ENCODE measurements at regions not wholly inside any gene's neighbourhood (a gene's known extent, or its start where the extent isn't known, plus 50 kb on each side); places are given as distances from the start of the nearest gene placed in this dataset.
"Not testable (repeated sequence)": the region's sequence is repeated elsewhere in the genome, so short reads cannot be mapped to it uniquely, and the experiment has no call there.

- FAIRE-seq = no peak
These were observed 220.6 kb upstream of the TMEM260 start for GRCh38 chr14:56358851-56359614.

GRCh38 chr14:56365663-56366062 is 213.9 kb upstream of the TMEM260 start:
- FAIRE-seq; H3K27me3 ChIP-seq (ENCODE audit: control insufficient read depth, insufficient read depth, low read length); H3K9me3 ChIP-seq (ENCODE audit: control insufficient read depth in 2 of 3, insufficient read depth in 1 of 3, low read length in 3 of 3); intact Hi-C loops (cut with DNase I); DNase-seq; H3K4me1 ChIP-seq (ENCODE audit: control insufficient read depth in 2 of 3, insufficient read depth in 2 of 3, low read depth in 1 of 3, low read length in 3 of 3); H3K27ac ChIP-seq (ENCODE audit: low read depth in 2 of 2, low read length in 2 of 2); H3K36me3 ChIP-seq (ENCODE audit: control insufficient read depth in 2 of 3, insufficient read depth in 3 of 3, low read length in 3 of 3); H3K4me3 ChIP-seq (ENCODE audit: low read length in 3 of 3); H3K9ac ChIP-seq (ENCODE audit: low read length in 3 of 3): not testable (repeated sequence)

More at GRCh38 chr14:56358851-56359614, 220.6 kb upstream of the TMEM260 start:
- no peak overlapping the region for H3K4me3 ChIP-seq (ENCODE audit: low read length in 3 of 3)
- DNase-seq = peak in 1 of 5 donors; percentile 9
- H3K36me3 ChIP-seq (ENCODE audit: control insufficient read depth in 2 of 3, insufficient read depth in 3 of 3, low read length in 3 of 3) = no peaks in the 10 kb centered on the region
- no peaks in the 10 kb centered on the region for H3K27me3 ChIP-seq (ENCODE audit: control insufficient read depth, insufficient read depth, low read length)
- H3K9me3 ChIP-seq (ENCODE audit: control insufficient read depth in 2 of 3, insufficient read depth in 1 of 3, low read length in 3 of 3) = no peaks in the 10 kb centered on the region
- intact Hi-C loops (cut with DNase I) = no loop called here
- no peak overlapping the region for H3K27ac ChIP-seq (ENCODE audit: low read depth in 2 of 2, low read length in 2 of 2)
- no peaks in the 10 kb centered on the region for H3K4me1 ChIP-seq (ENCODE audit: control insufficient read depth in 2 of 3, insufficient read depth in 2 of 3, low read depth in 1 of 3, low read length in 3 of 3)
- no peak overlapping the region for H3K9ac ChIP-seq (ENCODE audit: low read length in 3 of 3)
- no peak for TF ChIP-seq CTCF (IDR thresholded peaks at IDR 0.05; ENCODE audit: borderline replicate concordance, extremely low read depth, insufficient read depth)

GRCh38 chr14:56367416-56367815 is 212.2 kb upstream of the TMEM260 start:
- H3K27ac ChIP-seq (ENCODE audit: low read depth in 2 of 2, low read length in 2 of 2) = no peak overlapping the region
- H3K9me3 ChIP-seq (ENCODE audit: control insufficient read depth in 2 of 3, insufficient read depth in 1 of 3, low read length in 3 of 3) = peaks cover 0 to 4% (median 0%) of the 10 kb centered on the region in 3 donors
- H3K9ac ChIP-seq (ENCODE audit: low read length in 3 of 3) = no peak overlapping the region
- intact Hi-C loops (cut with DNase I) = no loop called here
- TF ChIP-seq CTCF (IDR thresholded peaks at IDR 0.05; ENCODE audit: borderline replicate concordance, extremely low read depth, insufficient read depth) = no peak
- no peak overlapping the region for H3K4me3 ChIP-seq (ENCODE audit: low read length in 3 of 3)
- DNase-seq (no peak), FAIRE-seq (no peak)
- no peaks in the 10 kb centered on the region for H3K4me1 ChIP-seq (ENCODE audit: control insufficient read depth in 2 of 3, insufficient read depth in 2 of 3, low read depth in 1 of 3, low read length in 3 of 3)
- no peaks in the 10 kb centered on the region for H3K36me3 ChIP-seq (ENCODE audit: control insufficient read depth in 2 of 3, insufficient read depth in 3 of 3, low read length in 3 of 3)
- H3K27me3 ChIP-seq (ENCODE audit: control insufficient read depth, insufficient read depth, low read length) = no peaks in the 10 kb centered on the region

- no peak overlapping the region for H3K9ac ChIP-seq (ENCODE audit: low read length in 3 of 3)
- H3K27me3 ChIP-seq (ENCODE audit: control insufficient read depth, insufficient read depth, low read length) = no peaks in the 10 kb centered on the region
- no peak overlapping the region for H3K27ac ChIP-seq (ENCODE audit: low read depth in 2 of 2, low read length in 2 of 2)
- H3K4me3 ChIP-seq (ENCODE audit: low read length in 3 of 3) = no peak overlapping the region
- no peak for TF ChIP-seq CTCF (IDR thresholded peaks at IDR 0.05; ENCODE audit: borderline replicate concordance, extremely low read depth, insufficient read depth)
- intact Hi-C loops (cut with DNase I) = no loop called here
- no peaks in the 10 kb centered on the region for H3K36me3 ChIP-seq (ENCODE audit: control insufficient read depth in 2 of 3, insufficient read depth in 3 of 3, low read length in 3 of 3)
- DNase-seq (no peak), FAIRE-seq (no peak)
- H3K4me1 ChIP-seq (ENCODE audit: control insufficient read depth in 2 of 3, insufficient read depth in 2 of 3, low read depth in 1 of 3, low read length in 3 of 3) = no peaks in the 10 kb centered on the region
- H3K9me3 ChIP-seq (ENCODE audit: control insufficient read depth in 2 of 3, insufficient read depth in 1 of 3, low read length in 3 of 3) = peaks cover 0 to 4% (median 0%) of the 10 kb centered on the region in 3 donors
These were observed 207.9 kb upstream of the TMEM260 start for GRCh38 chr14:56371737-56372136.
